HG02840 (cell line): ENCODE measurements at regions not wholly inside any gene's neighbourhood (a gene's known extent, or its start where the extent isn't known, plus 50 kb on each side); places are given as distances from the start of the nearest gene placed in this dataset.

Source experiments
- ATAC-seq: cut with Tn5 transposase; IDR thresholded peaks from one replicate; pipeline ENCODE4 v1.9.1; 2021; ENCODE audit warnings: mild to moderate bottlenecking, moderate library complexity, moderate number of reproducible peaks; ENCODE audit not compliant: unreplicated experiment, low FRiP score

DNA sequence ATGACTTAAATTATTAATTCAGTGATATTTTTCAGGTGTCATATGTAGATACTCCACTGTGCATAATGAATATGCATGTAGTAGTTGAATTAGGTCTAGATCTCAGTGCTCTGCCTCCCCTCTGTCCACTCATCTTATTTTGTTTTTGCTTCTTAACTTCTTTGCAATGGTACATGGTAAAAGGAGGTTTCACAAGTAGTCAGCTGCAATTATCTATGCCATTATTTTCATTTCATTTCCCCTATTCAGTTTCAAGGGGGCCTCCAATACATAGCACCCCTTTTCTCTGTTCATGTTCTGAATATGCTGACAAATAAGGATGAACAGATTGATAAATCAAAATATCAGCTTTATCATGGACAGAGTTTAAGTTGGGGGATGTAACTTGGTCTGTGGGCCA lies 511.6 kb upstream of the ZNF608 start:
- no peak for ATAC-seq

DNA sequence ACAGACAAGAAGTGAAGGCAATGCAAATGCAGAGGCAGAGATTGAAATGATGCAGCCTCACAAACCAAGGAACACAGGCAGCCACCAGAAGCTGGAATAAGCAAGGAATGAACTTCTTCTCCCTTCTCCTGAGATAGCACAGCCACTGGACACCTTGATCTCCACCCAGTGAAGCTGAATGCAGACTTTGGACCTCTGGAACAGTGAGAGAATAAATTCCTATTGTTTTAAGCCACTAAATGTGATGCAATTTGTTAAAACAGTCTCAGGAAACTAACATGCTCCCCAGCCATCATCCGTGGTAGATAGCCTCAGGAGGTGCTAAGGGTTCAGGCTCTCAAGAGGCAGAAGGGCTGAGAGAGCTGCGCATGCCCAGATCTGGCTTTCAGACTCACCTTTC lies 512.2 kb upstream of the ZNF608 start:
- ATAC-seq: no peak

DNA sequence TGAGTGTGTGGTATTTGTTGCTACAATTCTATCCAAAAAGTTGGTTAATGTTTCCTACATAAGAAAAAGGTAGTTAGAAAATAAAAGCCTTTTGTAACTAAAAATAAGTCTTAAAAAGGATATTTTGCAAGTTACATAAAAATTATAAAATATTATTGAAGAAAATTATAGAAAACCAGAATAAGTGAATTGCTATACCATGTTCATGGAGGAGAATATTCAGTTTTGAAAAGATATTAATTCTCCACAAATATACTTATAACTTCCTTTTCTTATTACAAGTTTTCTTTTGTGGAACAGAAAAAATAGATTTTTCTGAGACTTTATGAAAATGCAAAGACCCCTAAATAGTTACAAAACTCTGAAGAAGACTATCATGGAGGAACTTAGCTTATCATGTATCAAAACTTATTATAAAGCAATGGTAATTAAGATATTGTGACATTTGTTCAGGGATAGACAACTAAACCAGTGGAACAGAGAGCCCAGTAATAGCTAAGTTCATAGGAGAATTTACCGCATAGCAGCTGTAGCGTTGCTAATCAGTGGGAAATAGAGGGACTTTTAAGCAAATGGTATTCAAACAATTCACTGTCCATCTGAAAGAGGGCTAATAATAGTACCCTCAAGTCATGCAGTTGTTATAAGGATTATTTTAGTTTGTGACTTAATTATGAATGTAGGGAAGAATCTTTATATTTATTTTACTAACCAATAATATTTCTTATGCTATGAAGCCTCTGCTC lies 515.2 kb upstream of the ZNF608 start:
- ATAC-seq: no peak

DNA sequence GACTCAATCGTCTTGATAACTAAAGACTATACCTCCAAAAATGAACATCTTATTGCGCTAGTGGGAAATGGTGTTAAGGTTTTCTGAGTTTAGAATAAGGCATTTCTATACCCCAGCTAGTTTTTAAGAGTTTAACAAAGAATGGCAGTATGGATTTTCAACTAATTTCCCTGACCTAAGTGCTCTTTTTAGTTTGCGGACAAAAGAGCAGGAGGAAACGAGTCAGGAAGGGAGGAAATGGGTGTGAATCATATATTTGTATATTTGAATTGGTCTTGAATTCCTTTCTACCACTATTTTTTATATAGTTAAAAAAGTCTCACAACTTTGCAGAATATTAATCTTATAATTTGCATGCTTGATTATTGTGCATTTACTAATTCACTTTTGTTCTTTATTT lies 516.3 kb upstream of the ZNF608 start:
- ATAC-seq: no peak

DNA sequence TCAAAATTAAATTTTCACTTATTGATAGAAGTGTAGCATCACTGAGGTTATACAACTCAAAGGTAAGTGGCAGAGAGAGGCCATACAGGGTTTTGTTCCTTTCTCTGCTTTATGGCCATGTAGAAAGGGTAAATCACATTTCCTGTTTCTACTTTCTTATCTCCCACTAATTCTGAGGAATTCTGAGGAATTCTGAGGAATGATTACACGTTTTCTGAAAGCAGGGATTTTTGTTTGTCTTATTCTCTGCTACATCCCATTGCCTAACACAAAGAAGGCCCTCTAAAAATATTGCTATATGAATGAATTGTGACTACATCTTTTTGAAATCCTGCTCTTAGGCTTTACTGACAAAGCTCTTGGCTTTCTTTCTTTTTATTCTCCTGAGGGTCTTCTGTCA lies 516.9 kb upstream of the ZNF608 start:
- no peak for ATAC-seq

DNA sequence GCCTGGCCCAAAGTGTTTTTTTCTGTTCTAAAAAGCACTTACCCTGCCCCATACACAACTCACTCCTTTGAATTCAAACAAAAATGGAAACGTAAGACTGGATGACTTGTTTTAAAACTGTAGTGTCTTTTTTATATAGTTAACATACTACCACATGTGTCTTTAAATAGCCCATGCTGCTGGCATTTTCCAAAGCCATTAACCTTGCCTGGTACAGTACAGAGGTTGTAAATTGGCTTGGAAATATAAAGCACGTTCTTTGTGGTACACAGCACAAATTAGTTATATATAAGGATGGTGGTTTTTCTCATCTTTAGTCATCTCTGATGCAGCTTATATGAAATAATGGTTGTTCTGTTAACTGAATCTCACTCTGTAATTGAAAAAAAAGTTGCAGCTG lies 519.7 kb upstream of the ZNF608 start:
- no peak for ATAC-seq

DNA sequence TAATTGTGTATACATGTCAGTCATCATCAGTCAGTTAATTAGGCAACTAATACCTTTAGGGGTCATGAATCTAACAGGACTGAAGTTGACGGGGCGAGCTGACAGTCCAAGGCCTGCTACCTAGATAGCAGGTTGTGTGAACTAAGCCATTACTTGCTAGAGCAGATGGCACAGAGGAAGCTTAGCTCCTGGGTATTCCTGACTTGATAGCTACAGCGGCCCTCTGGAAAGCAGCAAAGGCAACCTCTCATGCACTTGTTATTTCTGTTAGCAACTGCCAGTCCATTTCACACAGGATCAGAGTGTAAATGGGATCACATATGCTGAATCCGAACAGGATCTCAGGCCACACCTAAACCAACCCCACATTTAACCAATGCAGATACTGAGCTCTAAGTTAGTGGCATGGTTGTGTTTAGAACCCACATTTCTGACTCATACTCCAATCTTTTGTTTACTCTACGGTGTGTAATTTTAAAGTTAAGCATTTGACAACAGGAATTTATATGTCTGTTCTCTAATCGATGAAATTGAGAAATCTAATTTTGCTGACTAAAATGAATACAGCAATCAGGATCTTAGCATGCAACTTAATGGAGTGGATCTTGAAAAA lies 521.3 kb upstream of the ZNF608 start:
- ATAC-seq: no peak

DNA sequence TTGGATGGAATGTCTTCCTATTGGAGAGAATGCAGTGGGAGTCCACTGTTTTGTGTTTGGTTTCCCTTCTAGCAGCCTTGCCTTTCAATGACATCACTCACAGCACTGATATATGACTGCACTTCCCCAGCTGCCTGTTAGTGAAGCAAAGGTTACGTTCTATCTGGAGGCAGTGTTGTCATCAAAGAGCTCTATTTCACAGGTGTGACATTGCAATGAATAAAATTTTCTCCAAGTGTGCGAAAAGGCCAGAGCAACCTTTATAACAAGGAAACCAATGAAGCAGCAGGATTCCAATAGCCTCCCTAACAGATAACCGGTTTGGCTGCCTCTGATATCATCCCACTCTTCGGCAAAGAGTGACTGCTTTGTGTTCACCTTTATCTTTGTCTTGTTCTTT lies 523.5 kb upstream of the ZNF608 start:
- ATAC-seq: no peak

DNA sequence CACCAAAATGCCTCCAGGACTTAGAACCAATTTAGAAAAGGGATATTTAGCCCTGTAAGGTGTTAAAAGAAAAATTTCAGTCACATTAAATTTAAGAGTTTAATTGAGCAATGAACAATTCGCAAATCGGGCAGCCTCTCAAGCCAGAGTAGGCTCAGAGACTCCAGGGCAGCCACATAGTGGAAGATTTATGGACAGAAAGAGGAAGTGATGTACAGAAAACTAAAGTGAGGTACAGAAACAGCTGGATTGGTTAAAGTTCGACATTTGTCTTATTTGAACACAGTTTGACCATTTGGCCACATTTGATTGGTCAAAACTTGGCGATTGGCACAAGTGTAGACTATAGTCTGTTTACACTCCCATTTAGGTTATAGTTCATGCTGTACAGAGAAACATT lies 525.9 kb upstream of the ZNF608 start:
- no peak for ATAC-seq

DNA sequence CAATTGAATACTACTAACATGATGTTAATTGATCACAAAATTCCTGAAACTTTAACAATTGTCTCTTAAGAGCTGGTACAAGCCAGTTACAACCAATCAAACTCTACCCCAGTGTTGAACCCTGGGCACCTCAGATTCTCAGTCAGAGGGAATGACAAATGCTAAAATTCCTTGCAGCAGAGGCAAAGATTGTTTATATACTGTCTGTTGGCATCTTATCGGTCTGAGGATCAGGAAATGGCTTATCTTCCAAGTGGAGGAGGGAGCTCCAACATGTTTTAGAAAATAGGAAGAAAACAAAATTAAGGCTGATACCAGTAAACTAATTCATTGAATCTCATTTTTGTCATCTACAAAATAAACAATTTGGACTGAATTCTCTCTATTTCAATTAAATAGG lies 527.8 kb upstream of the ZNF608 start:
- no peak for ATAC-seq

DNA sequence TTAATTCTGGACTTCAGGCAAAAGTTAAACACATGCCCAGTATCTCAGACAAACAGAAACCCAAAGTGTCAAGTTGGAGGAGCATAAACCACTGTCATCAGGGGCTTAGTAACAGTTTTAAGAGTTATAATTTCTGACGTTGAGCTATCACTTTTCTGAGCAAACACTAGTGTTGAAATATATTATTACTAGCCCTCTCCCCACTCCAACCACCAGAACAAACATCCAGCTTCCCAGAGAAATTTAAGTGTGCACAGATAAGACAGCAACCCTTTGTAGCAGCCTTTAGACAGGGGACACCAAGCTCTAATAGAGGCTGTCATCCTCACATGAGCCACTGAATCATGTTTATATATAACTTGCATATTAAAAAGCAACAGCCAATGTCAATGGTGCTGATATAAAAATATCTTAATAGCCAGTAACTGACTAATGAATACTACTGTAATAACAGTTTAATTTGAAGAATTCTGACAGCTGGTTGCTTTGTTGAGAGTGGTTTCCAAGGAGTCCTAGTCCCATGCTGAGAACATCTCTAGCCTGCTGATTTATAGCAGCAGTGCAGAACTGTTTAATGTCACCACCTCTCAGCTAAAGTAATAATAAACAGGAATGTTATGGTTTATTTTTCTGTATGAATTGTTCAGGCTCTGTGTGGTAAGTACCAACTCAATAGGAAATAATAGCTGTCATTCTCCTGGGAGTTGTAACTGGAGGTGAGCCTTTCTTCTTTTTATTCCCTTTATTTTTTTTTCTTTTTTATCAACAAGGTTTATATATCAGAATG lies 528.7 kb upstream of the ZNF608 start:
- ATAC-seq: no peak

DNA sequence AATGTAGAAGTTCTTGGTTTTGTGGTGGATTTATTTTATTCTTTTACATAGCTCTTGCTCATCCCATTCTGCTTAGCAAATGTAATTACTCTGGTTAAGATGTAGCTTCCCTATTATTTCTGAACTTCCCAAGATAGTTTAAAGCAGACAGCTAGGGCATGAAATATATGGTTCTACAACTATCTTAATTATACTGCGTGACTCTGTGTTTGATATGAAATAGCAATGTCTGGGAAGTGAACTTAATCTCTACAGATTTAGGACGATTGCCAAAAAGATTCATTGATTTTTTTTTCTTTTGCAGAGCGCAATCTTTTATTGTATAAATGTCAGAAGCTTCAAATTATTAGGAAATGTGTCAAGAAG lies 529.3 kb upstream of the ZNF608 start:
- ATAC-seq: no peak

DNA sequence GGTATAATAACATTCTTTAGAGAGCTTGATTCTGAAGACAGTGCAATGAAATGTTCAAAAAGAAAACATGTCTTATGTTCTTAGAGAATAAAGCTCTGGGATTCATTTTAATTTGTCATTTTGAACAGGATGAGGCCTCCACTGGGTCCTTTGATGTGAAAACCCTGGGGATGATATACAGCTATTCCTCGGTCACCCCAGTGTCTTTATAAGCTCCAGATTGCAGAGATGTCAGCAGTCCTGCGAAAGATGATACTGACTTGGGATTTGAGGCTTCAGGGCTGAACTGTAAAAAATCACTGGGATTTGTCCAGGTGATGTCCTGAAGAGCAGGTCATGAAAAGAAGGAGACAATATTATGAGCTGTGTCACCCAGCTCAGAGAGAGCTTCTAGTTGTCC lies 529.7 kb upstream of the ZNF608 start:
- ATAC-seq: no peak

DNA sequence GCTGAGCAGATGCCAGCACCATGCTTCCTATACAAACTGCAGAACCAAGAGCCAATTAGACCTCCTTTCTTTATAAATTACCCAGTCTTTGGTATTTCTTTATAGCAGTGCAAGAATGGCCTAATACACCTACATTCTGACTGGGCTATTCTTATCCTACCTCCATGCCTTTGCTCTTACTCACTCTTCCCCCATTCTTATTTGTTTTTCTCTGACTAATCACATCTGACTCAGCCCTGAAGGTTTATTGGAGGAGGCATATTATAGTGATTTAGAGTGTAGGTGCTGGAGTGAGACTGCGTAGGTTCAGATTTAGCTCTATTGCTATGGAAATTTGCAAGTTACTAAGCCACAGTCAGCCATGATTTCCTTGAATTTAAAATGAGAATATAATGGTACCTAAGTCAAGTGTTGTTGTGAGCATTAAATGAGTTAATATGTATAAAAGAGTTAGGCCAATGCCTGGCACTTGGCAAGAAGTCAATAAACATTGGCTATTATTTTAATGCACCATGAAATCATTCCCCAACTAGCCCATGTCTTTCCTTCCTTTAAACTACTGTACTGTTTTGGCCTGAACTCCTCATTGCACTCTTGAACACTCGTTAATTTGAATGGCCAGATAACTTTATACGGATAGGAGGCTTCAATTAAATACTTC lies 531.2 kb upstream of the ZNF608 start:
- ATAC-seq: no peak

DNA sequence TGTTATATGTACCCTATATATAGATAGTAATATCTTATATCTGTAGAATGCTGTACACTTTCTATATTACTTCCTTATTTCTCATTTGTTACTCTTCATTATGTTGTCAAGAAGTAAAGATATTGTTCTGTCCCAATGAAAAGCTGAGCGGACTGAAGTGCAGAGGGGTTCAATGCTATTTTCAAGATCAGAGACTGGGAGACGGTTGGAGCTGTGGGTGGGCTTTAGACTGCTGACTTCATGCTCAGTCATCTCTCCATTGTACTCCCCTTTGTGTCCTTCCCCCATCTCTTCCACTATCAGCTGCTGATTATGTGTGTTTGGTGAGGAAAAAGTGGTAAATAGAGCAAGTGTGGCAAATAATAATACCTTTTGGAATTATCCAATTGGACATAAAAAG lies 532.3 kb upstream of the ZNF608 start:
- no peak for ATAC-seq

DNA sequence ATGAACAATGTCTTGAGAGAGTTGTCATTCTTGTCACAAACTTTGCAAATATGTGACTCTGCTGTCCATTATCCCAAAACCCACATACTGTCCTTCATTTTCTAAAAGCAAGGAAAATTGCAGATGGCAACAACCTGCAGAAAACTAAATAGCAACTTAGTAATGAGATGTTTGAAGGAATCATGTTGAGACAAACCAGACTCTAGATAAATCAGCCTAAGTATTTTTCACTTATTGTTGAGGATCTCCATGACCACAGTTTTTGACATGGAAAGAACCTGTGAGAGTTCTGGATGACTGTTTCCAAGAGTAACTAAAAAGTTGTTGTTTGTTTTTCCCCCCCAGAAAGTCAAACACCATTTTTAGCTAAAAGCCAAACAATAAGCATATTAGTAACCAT lies 535.2 kb upstream of the ZNF608 start:
- no peak for ATAC-seq

DNA sequence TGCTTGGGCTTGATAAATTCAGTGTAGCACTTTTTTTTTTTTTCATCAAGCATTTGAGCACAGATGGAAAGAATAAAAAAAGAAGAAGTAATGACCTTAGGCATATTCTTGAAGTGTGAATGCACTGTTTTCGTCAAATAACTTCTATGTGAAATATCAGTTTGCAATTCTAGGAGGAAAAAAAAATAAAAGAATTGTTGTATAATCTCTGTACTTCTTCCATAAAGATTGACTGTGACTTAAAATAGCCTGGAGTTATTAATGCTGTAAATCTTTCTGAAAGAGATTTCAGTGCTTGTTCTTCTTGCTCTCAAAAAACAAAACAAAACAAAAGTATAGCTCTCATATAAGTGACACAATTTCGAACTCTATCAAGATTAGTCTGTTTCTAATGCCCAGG lies 536.9 kb upstream of the ZNF608 start:
- no peak for ATAC-seq

DNA sequence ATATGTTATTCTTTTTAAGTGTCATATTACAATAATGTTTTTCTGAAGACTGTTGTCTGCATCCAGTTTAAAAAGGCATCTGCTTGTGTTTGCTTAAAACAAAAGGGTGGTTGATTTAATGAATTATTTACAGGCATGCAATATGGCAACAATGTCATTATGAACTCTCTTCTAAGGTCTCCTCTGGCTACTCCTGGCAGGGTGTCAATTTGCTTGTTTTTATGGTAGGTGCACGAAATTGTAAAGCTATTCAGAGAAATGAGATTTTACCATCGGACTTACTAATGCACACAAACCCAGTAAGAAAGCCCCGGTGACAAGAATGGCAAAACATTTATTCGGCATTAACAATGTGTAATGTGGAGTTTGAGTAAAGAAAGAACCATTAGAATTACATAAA lies 539.8 kb upstream of the ZNF608 start:
- no peak for ATAC-seq

DNA sequence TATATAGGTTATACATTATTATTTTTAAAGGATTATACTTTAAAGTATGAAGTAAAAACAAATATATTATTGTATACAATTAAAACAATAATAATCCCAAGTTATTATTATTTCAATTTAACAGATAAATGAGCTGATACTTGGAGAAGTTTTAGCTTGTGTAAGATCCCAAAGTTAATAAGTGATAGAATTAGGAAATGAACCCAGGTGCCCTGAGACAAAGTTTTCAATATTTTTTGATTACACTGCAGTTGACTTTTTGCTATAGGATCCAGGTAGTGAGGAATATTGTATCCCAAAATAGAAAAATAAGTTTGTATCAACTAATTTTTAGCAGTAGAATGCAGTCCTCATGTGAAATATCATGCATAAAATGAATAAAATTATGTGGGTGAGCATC lies 543.2 kb upstream of the ZNF608 start:
- no peak for ATAC-seq

DNA sequence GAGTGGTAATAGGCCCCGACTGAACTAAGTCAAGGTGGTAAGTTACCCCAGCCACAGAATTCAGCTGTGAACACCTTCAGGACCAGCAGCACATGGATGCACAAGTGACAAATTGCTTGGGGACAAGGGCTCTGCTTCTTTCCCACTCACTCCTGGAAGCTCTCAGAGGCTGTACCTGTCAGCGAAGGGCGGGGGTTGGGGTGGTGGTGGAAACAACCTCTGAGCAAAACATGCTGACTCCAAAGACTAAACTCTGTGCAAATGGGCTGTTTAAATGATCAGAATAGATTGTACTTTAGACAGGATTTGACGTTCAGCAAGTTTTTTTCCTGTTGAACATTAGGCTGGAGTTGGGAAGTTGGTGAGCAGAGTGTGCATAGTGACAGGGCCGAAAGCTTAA lies 544.5 kb upstream of the ZNF608 start:
- no peak for ATAC-seq

DNA sequence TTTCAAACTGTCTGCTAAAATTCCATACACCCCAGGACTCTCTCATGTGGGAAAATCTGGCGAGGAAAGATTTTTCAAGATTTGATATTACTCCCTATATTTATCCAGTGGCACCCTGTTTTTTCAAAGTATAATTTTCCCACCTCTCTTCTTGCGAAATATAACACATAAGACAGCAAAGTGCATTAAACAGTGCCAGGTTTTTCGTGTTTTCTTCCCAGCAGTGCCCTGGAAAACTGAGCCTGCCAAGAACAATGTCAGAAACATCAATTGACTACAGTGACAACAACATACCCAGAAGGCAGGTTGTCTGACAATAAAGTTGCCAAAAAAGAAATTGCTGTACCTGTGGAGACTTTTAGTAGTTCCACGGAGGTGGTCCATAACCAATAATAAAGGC lies 545.0 kb upstream of the ZNF608 start:
- ATAC-seq: no peak
